NCI-H128 (cell line): ENCODE measurements at regions not wholly inside any gene's neighbourhood (a gene's known extent, or its start where the extent isn't known, plus 50 kb on each side); places are given as distances from the start of the nearest gene placed in this dataset.

Source experiments
- DNase-seq: peaks from one replicate; lab custom pipeline; 2025; ENCODE audit not compliant: unreplicated experiment; lab: John Stamatoyannopoulos, UW

DNA sequence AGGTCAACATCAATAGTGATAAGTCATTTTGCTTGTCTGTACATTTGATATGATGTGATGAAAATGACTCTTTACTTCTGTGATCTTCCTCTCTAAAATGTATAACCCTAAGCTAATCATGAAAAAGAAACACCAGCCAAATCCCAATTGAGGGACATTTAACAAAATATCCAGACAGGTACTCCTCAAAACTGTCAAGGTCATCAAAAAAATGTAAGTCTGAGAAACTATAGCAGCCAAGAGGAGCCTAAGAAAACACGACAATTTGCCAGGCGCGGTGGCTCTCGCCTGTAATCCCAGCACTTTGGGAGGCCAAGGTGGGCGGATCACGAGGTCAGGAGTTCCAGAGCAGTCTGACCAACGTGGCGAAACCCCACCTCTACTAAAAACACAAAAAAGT lies 708.5 kb upstream of the ID4 start:
- DNase-seq, result no peak

DNA sequence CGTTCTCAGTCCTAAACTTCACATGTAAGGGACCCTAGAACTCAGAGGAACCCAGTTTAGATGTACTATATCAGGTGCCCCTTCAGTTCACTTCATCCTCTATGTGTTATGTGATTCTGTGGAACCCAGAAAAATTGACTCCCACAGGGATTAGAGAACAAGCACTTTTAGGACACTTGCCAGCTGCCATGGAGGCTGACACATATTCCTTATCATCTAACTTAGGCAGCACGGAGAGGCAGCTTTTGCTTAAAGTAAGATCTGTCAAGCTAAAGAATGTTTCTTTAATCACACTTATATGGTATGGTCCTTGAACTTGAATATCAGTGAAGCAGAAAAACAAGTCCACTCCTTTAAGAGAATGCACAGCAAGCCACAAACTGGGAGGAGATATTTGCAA lies 701.5 kb upstream of the ID4 start:
- no peak for DNase-seq

DNA sequence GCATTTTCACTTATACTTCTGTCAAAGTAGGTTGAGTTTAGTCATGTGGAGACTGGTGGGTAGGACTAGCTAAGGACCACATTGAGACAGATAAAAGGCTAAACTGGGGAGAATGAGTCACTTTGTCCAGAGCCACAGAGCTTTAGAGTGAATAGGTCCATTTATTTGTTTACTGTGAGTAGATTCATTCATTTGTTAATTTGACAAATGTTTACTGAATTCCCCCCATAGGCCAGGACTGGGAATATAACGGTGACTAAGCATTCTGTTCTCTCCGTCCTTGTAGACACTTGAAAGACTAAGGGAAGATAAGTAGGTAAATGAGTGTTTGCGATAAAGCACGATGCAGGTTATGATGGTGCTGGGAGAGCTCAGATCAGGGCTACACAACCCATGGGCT lies 699.7 kb upstream of the ID4 start:
- DNase-seq, result no peak

DNA sequence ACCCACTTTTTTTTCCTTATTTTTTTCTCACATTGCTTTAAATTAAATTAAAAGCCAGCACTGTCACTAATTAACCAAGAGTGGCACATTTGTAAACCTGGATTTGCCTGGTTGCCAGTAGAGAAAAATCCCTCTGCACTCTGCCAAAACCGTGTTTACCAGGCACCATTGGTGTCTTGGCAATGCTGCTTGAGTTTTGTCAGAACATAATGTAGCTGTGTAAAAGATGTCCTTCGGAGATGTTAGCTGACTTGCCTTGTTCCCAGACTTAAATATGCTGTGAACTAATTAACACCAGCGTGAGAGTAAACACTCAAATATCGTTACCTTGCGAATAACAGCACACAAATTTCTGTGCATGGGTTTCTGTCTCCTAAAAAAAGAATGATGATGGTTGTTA lies 694.9 kb upstream of the ID4 start:
- no peak for DNase-seq

DNA sequence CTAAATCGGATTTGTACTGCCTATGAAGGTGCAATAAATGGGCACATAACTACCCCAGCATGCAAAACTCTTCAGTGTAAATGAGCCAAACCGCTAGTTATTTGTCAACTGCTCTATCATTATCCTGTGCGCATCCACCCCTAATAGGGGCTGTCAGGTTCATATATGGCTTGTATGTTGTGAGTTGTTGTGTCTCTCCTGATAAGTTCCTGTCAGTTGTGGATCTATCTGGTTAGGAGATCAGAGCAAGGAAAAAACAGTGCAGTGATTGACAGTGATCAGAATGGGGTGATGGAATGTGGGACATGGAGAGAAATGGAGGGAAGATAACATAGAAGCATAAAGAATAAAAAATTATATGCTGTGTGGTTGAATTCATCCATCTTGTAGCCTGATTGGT lies 686.9 kb upstream of the ID4 start:
- no peak for DNase-seq

DNA sequence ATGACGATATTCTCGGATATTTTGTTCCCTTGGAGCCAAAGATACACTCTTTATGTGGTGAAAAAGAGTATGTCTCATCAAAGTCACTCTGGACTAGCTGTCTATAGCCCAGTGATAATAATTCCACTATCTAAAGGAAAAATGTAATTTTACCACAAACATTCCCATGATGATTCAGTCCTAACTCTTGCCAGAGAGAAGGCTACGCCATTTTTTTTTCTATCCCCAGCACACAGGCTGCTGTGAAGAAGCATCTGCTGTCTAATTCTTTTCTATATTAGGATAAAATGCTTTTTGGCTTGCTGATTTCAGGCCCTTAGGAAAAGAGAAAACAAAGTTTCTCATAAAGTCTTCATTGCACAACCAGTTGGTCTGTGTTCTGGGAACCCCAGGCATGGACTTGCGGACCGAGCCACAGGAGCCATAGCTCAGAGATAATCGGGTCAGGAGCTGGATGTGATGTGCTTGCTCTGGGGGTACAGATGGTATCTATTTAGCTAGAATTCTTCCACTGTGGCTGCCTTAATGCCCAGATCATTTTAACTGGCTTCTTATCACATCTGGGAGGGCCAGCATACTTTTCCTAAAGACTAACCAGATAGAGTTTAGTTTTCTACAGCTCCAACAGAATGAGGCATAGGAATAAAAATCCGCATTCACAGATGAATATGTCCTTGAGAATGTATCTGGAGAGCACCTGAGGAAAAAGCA lies 683.7 kb upstream of the ID4 start:
- no peak for DNase-seq

DNA sequence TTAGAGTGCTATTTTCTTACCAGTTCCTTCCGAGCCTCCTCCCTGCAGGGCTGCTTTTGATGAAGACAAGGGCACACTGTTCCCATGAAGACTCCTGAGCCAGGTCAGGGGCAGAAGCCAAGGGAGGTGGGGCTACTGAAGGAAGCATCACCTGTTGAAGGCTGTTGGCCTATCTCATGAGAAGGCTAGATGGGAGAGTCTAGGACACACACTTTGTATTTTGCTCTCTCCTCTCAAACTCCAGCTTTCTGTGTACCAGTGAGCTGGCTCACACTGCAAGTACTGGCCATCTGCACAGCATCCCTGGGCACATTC lies 683.2 kb upstream of the ID4 start:
- DNase-seq, result no peak

DNA sequence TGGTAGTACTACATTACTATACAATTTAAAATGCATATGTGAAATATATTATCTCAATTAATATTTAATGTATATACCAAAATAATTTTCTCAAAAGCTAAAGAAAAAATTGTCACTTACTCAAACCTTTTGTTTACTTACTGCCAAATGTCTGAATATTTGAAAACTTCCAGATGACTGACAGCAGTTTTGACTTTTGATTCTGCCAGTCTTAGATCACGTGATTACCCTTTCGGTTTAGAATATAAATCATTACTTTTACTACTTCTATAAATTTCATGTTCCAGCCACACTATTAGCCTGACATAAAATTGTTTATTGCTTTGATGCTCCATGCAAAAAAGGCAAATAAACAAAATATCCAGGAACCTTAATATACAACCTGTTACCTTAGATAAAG lies 680.7 kb upstream of the ID4 start:
- DNase-seq, result no peak

DNA sequence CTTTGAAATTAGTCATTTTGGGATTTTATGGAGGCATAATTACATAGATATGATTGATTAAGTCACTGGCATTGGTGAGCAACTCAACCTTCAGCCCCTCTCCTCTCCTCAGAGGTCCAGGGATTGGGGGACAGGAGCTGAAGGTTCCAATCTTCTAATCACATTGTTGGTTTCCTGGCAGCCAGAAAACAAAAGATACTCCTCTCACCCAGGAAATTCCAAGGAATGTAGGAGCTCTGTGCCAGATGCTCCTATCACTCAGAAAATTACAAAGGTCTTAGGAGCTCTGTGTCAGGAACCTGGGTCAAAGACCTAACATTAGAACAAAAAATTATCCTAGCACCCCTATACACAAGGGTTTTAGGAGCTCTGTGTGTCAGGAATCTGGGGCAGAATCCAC lies 679.7 kb upstream of the ID4 start:
- DNase-seq, result no peak

DNA sequence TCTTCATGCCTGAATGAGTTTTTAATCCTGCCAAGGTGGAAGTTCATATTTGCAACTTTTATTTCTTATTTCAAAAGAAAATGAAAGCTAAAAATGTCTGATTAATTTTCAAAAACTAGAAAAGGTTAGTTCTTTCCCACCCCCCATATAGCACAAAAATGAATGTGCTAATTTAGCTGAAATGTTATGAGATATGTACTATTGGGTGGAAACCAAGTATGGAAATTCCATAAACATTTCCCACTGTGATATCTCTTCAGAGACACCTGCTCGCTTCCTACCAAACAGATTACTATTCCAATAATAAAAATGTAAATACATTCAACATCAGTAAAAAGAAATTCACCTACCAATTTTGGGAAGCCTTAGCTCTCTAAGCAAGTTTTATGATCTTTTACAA lies 678.6 kb upstream of the ID4 start:
- DNase-seq, result no peak

DNA sequence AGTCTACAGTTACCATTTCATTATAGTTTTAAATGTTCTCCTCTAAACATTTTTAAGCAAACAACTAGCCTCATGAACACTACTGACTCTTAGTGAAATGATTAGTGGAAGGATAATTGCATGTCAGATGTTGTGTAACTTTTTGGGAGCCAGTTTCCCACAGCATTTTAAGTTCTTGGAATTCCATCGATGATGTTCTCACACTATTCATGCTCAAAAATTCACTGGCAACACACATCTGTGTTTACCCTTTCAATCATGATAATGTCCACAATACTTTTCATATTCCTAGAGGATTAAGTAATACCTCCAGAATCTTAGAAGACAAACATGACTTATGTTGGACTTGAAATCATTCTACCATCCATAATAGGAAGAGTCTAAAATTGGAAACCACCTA lies 678.1 kb upstream of the ID4 start:
- no peak for DNase-seq

DNA sequence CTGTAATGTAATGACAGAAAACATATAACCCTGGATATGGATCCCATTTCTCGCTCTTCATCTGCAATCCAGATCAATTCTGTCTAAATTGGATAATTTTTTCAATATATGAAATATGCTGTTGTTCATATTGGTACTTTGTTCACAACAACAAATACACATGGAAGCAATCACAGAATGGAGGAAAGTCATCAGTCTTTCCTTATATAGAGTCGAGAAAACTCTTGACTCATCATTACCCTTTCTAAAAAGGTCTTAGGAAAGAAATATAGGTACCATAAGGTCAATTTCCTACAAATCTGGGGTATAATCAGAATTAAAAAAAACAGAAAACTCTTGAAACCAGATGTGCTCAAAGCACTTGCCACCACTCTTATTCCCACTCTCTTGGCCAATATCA lies 677.6 kb upstream of the ID4 start:
- DNase-seq, result no peak

DNA sequence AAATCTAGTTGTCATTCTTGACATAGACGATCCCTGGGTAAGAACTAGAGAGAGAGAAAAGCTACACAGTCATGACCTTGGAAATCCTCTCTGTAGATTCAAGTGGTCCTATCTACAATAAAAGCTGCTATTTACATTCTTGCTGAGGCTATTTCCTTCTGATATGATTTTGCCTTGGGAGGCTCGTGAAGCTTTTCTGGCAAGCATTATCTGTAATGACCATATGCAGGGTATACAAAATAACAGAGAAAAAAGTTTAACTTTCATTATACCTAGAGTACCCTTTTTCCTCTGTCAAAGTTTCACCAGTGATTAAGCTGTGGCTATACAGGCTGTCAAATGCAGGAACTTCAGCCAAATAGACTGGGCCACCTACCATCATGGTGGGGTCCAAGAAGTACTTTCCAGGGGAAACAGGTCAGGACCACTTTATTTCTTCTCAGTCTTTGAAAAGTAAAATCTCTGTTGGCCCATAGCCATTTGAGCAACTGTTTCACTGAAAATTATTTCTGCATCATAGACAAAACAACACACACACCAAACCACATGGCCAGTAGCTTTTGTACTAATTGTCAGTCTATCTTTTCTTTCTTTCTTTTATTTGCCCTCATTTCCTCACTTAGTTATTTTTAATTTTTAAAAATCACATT lies 677.0 kb upstream of the ID4 start:
- DNase-seq, result no peak

DNA sequence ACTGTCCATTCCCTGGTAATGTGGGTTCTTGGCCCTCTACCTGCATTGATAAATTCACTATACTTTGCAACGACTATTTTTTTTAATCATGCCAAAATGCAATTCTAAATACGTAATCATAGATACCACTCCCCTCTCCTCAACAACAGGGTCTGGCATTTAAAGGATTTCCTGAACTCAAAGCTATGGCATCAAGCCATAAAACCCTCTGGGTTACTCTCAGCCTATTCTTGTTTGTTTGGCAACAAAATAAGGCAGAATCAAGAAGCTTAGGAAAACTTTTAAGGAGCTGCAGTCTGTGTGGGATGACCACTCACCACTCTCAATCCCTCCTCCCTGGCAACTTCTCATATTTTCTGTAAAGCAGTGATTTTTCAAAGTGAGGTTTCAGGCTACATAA lies 669.9 kb upstream of the ID4 start:
- DNase-seq, result no peak

DNA sequence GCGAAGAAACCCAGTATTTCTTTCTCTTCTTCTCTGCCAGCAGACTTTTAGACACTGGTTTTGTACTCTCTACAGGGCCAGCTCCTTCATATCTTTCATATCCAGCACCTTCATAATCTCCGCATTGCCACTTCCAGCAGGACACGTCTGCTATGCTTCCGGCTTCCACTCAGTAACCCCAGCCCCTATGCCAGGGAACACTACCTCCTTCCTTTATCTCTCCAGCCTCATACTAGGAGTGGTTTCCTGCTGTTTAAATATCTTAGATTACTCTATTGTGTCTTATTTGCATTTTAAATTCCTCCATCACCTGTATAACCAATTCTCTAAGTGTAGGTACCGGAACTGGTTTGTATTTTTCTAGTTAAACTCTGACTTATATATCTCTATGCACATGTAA lies 667.8 kb upstream of the ID4 start:
- no peak for DNase-seq

DNA sequence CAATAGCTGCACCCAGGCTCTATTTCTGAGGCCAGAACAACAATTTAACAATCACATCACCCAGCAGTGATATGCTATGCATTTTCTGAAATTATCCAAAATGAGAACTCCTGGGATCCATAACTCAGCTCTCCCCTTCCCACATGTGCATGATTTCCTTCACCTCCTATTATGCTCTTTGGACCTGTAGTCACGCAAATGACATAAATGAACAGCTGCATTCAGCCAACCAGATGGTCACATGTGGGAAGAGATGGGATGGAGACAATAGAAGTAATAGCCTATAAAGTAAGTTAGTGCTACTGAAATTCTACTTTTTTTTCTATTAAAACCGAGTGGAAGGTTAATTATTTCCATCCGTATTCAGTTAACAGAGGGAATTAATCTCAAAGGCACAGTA lies 662.1 kb upstream of the ID4 start:
- no peak for DNase-seq

DNA sequence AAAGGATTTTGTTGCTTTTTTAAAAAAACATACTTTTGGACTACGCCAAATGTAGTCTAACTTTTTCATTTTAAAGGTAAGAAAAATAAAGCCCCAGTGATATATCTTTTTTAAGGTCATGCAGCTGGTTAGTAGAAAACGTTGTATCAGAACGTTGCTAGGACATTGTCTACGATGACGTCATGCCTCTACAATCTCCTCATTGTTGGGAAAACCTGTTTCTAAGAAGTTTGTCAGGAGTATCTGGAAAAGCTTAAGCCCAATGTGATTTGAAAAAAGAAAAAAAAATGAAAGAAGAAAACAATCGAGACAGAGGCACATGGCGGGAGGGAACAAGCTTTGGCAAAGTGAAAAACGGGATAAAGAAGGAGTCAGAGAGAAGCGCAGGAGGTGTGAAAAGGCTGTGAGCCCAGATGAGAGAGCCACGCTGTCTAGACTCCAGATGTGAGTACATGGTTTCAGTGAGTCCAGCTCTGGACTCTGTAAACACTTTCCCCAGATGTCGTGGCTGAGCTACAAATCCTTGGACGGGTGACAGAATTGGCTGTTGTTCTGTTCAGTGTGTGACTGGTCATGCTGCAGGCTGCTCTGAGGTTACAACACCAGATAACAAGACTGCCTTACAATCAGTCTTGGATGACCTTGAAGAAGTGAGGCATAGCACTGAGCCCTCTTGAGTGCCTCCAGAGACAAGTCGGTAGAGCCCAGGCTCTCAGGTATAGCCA lies 656.7 kb upstream of the ID4 start:
- no peak for DNase-seq

DNA sequence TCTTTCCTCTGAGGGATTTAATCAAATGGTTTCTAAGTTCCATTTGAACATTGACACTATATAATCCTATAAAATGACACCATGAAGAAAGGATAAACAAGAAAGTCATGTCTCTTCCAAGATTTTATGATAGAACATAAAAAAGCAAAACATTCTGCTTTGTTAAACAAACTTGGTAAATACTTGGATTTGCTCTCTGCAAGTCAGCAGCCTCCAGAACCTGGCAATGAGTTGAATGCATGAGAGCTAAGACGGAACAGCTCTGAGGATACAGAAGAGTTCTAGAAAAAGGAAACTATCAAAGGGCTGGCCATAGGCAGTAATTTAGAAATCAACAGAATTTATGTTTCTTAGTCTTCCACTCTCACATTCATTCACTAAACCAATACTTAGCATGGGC lies 656.0 kb upstream of the ID4 start:
- no peak for DNase-seq

DNA sequence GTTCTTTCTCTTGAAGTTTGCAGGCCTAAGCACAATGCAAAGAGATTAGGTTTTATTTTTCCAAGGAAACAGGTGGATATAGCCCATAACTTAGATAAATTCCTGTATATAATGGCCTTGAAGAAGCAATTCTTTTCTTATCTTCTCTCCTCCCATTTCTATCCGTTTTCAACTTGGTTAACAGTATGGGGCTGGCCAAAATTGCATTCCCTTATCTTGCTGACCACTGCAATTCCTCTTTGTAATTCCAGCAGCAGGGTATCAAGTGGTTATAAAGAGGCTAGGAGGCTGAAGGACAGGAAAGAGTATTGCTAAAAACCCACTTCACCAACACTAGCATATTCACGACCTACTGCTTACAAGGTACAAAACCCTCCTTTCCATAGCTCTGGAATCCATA lies 643.5 kb upstream of the ID4 start:
- DNase-seq, result no peak

DNA sequence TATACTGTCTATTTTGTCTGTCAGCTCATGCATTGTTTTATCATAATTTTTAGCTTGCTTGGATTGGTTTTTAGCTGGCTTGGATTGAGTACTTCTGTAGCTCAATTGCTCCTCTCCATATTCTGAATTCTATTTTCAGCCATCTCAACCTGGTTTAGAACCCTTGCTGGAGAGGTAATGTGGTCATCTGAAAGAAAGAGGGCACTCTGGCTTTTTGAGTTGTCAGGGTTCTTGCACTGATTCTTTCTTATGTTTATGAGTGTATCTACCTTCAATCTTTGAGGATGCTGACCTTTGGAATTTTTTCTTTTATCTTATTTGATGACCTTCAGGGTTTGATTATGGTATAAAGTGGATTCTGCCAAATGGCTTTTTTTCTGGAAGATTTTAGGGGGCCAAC lies 632.7 kb upstream of the ID4 start:
- no peak for DNase-seq

DNA sequence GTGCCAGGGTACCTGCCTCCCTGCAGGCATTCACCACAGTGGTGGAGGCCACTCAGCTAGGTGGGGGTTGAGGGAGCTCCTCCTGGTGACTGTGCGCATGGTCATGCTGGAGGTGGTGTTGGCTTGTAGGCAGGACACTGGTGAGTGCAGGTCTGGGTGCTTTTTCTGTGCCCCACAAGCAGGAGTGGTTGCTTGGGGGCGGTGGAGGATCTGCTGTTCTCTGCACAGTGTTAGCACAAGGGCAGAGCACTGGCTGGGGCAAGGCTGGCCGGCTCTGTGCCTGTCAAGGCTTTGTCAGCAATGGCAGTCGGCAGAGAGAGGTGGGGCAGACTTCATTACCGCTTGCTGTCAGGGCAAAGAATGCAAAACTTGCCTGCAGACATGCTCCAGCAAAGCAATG lies 632.1 kb upstream of the ID4 start:
- no peak for DNase-seq

DNA sequence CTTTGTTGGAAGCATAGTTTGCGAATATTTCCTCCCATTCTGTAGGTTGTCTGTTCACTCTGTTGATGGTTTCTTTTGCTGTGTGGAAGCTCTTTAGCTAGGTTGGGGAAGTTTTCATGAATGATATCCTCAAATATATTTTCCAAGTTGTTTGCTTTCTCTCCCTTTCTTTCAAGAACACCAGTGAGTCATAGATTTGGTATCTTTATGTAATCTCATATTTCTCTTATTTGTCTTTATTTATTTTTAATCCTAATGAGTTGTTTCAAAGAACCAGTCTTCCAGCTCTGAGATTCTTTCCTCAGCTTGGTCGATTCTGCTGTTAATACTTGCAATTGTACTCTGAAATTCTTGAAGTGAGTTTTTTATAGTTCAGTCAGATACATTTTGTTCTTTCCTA lies 628.0 kb upstream of the ID4 start:
- DNase-seq, result no peak
